GM23338 (cell line): ENCODE measurements at regions not wholly inside any gene's neighbourhood (a gene's known extent, or its start where the extent isn't known, plus 50 kb on each side); places are given as distances from the start of the nearest gene placed in this dataset.

ENCODE experiments used
- ATAC-seq: fragments of 200-7000 bp; cut with Tn5 transposase; 3 replicates; pipeline ENCODE4 v1.9.1; 2020
- DNase-seq: peaks from one replicate; pipeline ENCODE4 v3.0.0-alpha.2; 2015; ENCODE audit warnings: low spot score
- H2AFZ ChIP-seq: fragments of 200-600 bp; sonication (generic); 2 replicates; pipeline ENCODE4 v1.8.0; 2016; ENCODE audit warnings: antibody characterized with exemption, mild to moderate bottlenecking, moderate library complexity
- H3F3A ChIP-seq: fragments of 200-600 bp; sonication (generic); replicated peaks from 2 replicates; pipeline ENCODE4 v1.8.0; 2017; ENCODE audit warnings: antibody characterized with exemption, mixed run types, low read depth
- H3K27ac ChIP-seq: fragments of 200-600 bp; sonication (generic); 2 replicates; pipeline ENCODE4 v1.6.1; 2016; ENCODE audit warnings: low read depth
- H3K27me3 ChIP-seq: fragments of 200-600 bp; sonication (generic); 2 replicates; pipeline ENCODE4 v1.8.0; 2016; ENCODE audit warnings: mild to moderate bottlenecking, mixed run types, moderate library complexity; ENCODE audit not compliant: insufficient read depth
- H3K36me3 ChIP-seq: fragments of 200-600 bp; sonication (generic); 2 replicates; pipeline ENCODE4 v1.8.0; 2016; ENCODE audit warnings: mild to moderate bottlenecking; ENCODE audit not compliant: insufficient read depth
- H3K4me1 ChIP-seq: fragments of 200-600 bp; sonication (generic); 2 replicates; pipeline ENCODE4 v1.8.0; 2016; ENCODE audit warnings: mild to moderate bottlenecking, moderate library complexity; ENCODE audit not compliant: insufficient read depth
- H3K4me2 ChIP-seq: fragments of 200-600 bp; sonication (generic); 2 replicates; pipeline ENCODE4 v1.7.1; 2017; ENCODE audit warnings: mixed run types
- H3K4me3 ChIP-seq: fragments of 200-600 bp; sonication (generic); 2 replicates; pipeline ENCODE4 v1.6.1; 2016; ENCODE audit warnings: mixed run types
- H3K79me2 ChIP-seq: fragments of 200-600 bp; sonication (generic); replicated peaks from 2 replicates; pipeline ENCODE4 v1.8.0; 2017; ENCODE audit warnings: mild to moderate bottlenecking; ENCODE audit not compliant: insufficient read depth
- H3K9me2 ChIP-seq: fragments of 200-600 bp; sonication (generic); 2 replicates; pipeline ENCODE4 v1.8.0; 2017; ENCODE audit not compliant: insufficient read depth
- H4K20me1 ChIP-seq: fragments of 200-600 bp; sonication (generic); replicated peaks from 2 replicates; pipeline ENCODE4 v1.8.0; 2017; ENCODE audit warnings: mild to moderate bottlenecking; ENCODE audit not compliant: insufficient read depth
- H3K27ac Mint-ChIP-seq: 2 replicates; pipeline ENCODE4 v1.8.0; 2020; ENCODE audit warnings: inconsistent platforms, mild to moderate bottlenecking, moderate library complexity, mixed read lengths
- H3K27me3 Mint-ChIP-seq: 3 replicates; pipeline ENCODE4 v1.8.0; 2022; ENCODE audit warnings: low read depth, mild to moderate bottlenecking, moderate library complexity, mixed read lengths, inconsistent platforms; ENCODE audit not compliant: insufficient read depth, poor library complexity
- H3K36me3 Mint-ChIP-seq: 3 replicates; pipeline ENCODE4 v1.8.0; 2021; ENCODE audit warnings: low read depth, mild to moderate bottlenecking, inconsistent platforms, moderate library complexity, mixed read lengths
- H3K4me1 Mint-ChIP-seq: 3 replicates; pipeline ENCODE4 v1.8.0; 2020; ENCODE audit warnings: mild to moderate bottlenecking, inconsistent platforms, mixed read lengths
- H3K4me3 Mint-ChIP-seq: 3 replicates; pipeline ENCODE4 v1.8.0; 2021; ENCODE audit warnings: moderate library complexity, mild to moderate bottlenecking, inconsistent platforms, mixed read lengths
- H3K9me3 Mint-ChIP-seq: 3 replicates; pipeline ENCODE4 v1.8.0; 2020; ENCODE audit warnings: moderate library complexity, mild to moderate bottlenecking, inconsistent platforms, mixed read lengths
- ETS1 ChIP-seq: IDR thresholded peaks from 2 replicates; pipeline ENCODE4 v1.6.1; 2016; ENCODE audit warnings: antibody characterized with exemption
- EZH2 ChIP-seq: fragments of 200-600 bp; sonication (generic); IDR thresholded peaks from one replicate; pipeline ENCODE4 v1.8.0; 2017; ENCODE audit warnings: antibody characterized with exemption, mild to moderate bottlenecking, low read depth; ENCODE audit not compliant: unreplicated experiment
- EZH2phosphoT487 ChIP-seq: fragments of 200-600 bp; sonication (generic); IDR thresholded peaks from one replicate; pipeline ENCODE4 v1.8.1; 2018; ENCODE audit warnings: antibody characterized with exemption; ENCODE audit not compliant: unreplicated experiment
- JUNB ChIP-seq: IDR thresholded peaks from one replicate; pipeline ENCODE4 v1.6.1; 2016; ENCODE audit warnings: antibody characterized with exemption; ENCODE audit not compliant: unreplicated experiment
- REST ChIP-seq: IDR thresholded peaks from one replicate; pipeline ENCODE4 v1.6.1; 2018; ENCODE audit warnings: antibody characterized with exemption; ENCODE audit not compliant: unreplicated experiment
- ZNF331 ChIP-seq: fragments of 250-450 bp; sonication (Bioruptor Pico); IDR thresholded peaks from 2 replicates; pipeline ENCODE4 v1.5.0; 2020; ENCODE audit warnings: low read depth, mild to moderate bottlenecking, moderate library complexity
- ZNF462 ChIP-seq: fragments of 250-450 bp; sonication (Bioruptor Pico); IDR thresholded peaks from 2 replicates; pipeline ENCODE4 v1.5.0; 2020; ENCODE audit warnings: mild to moderate bottlenecking, moderate library complexity

- ATAC-seq (no peak), DNase-seq (no peak)
- H3K4me2 ChIP-seq = no peak overlapping the region
- H3K9me2 ChIP-seq = no peaks in the 10 kb centered on the region
- no peaks in the 10 kb centered on the region for H3K4me1 ChIP-seq
- H3K27me3 ChIP-seq = no peaks in the 10 kb centered on the region
- no peak overlapping the region for H3K27ac ChIP-seq
- no peaks in the 10 kb centered on the region for H3K9me3 Mint-ChIP-seq
- no peak overlapping the region for H3K27ac Mint-ChIP-seq
- no peaks in the 10 kb centered on the region for H3K36me3 ChIP-seq
- no peak overlapping the region for H2AFZ ChIP-seq
- H3K27me3 Mint-ChIP-seq = no peaks in the 10 kb centered on the region
- TF ChIP-seq JUNB (no peak), EZH2 (no peak), REST (no peak), ETS1 (no peak), ZNF331 (no peak), ZNF462 (no peak), EZH2phosphoT487 (no peak)
- no peak overlapping the region for H3K4me3 Mint-ChIP-seq
- no peaks in the 10 kb centered on the region for H3K79me2 ChIP-seq
- H3K4me3 ChIP-seq = no peak overlapping the region
- no peaks in the 10 kb centered on the region for H3F3A ChIP-seq
- peaks cover 3% of the 10 kb centered on the region; the same call in 2 of the 3 replicates for H3K4me1 Mint-ChIP-seq
- H3K36me3 Mint-ChIP-seq = no peaks in the 10 kb centered on the region
- H4K20me1 ChIP-seq = no peaks in the 10 kb centered on the region
Measured at GRCh38 chrX:42248226-42248625, 324.9 kb upstream of the CASK start.
